NCI-H128 (cell line): ENCODE measurements at regions not wholly inside any gene's neighbourhood (a gene's known extent, or its start where the extent isn't known, plus 50 kb on each side); places are given as distances from the start of the nearest gene placed in this dataset.

Experiments used
- DNase-seq: peaks from one replicate; lab custom pipeline; 2025; ENCODE audit not compliant: unreplicated experiment; lab: John Stamatoyannopoulos, UW

DNA sequence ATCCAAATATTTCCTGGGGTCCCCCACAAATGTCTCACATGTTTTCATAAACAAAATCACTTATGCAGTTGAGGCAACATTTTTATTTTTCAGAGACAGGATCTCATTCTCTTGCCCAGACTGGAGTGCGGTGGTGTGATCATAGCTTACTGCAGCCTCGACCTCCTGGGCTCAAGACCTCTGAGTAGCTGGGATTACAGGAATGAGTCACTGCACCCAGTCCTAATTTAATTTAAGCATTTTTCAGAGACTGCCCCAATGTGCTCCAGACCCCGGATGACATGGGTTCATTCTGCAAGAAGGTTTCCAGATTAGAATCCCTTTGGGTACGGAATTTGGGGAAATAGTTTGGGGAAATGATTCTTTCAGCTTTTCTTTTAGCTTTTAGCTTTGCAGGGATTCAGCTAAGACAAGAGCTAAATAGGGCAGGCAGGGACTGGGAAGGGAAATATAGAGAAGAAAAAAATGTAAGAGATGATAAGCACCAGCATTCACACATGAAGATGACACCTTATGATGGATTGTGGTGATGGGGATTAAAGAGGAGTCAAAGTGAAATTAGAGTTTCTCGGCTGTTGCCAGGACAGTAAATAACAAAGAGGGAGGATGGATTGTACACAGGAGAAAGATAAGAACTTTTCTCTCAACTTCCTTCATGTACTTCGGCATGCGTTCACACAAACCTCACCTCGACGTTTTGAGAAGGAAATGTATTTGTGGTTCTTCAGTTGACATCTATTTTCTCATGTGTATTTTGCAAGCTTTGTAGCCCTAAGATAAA lies 169.4 kb upstream of the TAB2 start:
- no peak for DNase-seq

DNA sequence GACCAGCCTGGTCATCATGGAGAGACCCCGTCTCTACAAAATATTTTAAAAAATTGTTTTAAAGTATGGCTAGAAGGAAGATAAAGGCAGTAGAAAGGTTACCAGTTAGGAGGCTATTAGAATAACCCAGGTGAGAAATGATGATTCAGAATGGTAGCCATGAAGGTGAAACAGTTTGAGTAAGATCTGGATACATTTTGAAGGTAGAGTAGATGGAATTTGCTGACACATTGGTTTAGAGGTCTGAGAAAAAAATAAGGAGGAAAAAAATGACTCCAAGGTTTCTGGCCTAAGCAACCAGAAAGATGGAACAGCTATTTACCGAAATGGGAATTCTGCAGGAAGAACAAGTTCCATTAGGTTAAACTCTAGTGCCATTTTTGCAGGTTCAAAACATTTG lies 167.9 kb upstream of the TAB2 start:
- DNase-seq, result no peak

DNA sequence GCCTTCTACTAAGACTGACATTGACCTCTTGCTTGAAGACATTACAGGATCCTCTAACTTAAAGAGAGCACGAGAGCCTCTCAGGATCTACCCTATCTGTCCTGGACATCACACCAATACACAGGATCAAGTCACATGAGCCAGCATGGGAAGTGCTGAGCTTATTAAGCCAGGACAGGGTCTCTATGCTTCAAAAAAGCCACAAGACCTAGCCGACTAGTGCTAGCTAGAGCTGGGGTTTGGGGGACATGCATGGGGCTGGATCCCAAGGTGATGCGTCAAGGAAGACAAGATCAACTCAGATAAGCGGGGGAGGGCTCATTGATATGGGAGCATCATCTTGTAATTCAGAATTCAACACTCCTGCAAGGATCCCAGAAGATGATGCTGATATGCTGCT lies 167.2 kb upstream of the TAB2 start:
- DNase-seq, result no peak

DNA sequence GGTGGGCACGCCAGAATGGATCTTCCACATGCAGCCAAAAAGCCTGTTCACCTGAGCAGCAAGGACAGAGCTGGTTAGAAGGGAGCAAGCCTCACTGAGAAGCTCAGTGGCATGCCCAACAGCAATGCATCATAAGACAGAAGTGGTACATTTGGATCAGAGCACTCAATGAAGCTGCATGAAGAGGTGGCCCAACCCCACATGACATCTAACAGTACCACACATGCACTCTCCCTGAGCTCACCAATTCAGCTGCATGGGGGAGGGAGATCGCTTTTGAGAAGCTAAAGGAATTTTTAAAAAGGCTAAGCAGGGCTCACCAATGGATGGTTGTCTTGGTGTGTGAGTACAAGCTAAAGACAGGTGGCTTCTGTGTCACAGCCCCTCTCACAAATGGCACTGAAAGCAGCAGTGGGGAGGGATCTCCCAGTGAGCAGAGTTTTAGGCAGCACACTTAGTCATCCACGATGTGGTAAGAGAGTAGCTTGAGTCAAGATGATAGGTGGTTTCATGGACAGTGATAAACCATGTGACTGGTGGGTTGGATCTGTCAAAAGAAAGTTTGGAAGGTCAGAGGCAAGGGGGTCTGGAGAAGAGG lies 166.6 kb upstream of the TAB2 start:
- no peak for DNase-seq

DNA sequence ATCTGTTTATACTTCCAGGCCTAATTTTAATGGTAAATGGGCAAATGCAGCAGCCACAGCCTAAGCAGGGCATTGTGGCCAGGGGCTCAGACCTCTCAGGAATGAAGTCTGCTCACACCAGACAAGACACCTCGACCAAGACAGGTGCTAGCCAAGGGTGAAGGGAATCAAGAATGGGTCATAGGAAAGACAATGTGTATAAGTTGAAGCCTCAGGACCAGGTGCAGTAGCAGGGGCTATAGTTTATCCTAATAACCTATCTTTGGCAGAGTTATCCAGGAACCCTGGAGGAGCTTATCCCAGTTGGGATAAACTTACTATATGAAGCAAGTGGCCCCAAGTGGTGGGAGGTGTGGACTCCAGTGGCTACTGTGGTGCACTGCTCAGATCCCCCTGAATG lies 165.0 kb upstream of the TAB2 start:
- no peak for DNase-seq

DNA sequence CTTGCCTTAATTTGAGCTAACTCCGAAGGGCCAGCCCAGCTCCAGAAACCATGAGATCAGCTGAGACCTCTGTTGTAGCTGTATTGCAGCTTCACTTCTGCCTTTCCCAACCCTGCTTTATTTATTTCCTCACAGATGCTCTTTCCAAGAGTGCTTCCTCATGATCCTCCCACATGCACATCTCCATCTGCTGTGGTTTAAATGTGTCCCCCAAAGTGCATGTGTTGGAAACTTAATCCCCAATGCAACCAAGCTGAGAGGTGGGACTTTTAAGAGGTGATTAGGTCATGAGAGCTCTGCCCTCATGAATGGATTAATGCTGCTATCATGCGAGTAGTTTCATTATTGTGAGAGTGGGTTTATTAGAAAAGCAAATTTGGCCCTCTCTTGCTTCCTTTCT lies 164.4 kb upstream of the TAB2 start:
- no peak for DNase-seq

DNA sequence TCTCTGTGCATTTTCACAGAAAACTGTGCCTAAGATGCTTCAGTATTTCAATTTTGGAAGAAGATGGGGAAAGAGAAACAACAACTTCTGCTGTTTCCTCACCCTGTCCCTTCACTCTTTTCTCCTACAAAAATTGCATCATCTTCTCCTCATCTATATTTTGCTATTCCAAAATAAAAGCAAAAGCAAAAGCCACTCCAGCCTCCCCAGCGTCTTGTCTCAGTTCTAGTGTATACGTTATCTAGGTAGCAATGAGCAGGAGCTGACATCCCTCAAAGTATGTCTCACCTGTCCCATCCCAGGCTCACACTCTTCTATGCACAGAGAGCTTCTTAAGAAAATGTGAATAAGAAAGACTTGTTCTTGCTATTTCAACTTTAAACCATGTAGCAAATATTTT lies 163.8 kb upstream of the TAB2 start:
- DNase-seq, result no peak

DNA sequence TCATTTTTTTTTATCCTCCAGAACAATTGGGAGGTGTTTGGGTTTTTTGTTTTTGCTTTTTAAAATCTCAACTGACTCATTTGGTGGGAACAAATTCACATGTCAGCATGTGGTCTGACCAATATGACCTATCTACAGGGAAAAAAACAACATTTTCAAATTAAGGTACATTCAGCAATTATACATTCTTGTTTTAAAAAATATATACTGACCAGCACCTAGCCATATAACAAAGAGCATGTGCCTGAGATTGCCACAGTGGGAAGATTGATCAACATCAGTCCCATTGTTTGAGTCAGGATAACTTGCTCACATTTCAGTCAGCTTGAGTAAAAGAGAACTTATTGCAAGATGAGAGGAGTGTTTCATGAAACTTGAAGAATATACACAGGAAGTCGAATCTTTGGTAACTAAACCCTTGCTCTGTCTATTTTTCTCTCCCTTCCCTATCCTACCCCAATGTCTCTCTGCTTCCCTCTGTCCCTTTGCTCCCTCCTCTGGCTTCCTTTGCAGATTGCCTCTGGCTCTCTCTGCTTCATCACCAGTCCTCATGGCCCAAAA lies 163.2 kb upstream of the TAB2 start:
- no peak for DNase-seq

DNA sequence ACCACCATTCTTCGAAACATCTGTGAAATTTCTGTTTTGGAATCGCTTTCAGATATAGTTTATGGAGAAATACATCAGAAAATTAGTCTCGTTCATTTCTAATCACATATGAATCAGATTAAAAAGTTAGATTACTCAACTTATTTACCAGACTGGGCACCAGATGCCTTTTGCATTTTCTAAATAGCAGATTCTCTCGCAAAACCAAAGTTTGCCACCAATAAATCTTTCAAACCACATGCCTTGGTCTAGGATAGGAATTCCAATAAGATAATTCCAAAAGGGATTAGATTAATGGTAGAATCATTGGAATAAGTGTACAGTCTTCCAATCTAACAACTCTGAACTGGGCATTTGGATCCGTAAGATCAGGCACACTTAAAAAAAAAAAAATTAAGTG lies 160.4 kb upstream of the TAB2 start:
- DNase-seq, result no peak

DNA sequence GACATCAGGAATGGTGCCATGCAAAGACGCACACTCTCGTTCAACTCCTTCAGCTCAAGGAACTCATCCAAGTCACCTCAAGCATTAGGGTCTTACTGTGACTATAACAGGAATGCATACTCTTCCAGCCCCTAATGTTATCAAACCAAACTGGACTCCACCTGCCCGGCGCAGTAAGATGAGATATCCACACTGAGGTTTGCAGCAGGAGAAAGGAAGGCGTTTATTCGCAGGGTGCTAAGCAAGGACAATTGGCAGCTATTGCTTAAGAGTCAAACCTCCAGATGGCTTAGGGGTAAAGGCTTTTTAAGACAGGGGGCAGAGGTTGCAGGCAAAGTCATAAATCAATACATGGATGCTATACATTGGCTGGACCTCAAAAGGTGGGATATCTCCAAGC lies 159.4 kb upstream of the TAB2 start:
- no peak for DNase-seq

DNA sequence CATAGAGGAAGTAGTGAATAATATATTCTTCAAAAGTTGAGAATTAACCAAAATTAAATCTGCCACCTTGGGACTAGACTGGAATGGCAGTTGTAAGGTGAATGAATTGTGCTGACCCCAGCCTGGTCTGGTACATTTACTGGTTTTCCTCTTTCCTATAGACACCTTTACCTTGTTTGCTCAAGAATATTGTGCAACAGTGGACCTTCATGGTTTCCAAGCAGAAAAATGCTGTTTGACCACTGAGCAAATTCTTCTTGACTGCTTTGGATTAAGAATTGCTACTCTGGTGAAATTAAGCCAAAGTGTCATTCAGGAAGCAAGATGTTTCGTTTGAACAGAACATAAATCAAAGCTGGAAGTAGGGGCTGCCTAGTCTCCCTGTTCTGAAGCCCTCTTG lies 156.6 kb upstream of the TAB2 start:
- no peak for DNase-seq

DNA sequence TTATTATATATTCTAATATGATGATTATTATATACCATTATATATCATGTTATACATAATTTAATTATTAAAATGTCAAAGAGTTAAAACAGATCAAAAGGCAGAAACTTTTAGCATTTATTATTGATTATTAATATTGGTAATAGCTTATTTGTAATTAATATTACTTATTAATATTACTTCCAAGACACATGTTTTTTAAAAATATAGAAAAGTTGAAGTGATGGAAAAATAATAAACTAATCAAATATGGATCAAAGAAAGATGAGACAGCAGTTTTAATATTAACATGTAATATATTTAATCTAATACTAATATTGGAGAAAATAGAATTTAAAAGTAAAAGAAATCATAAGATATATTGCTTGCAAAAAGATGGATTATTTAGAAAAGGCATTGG lies 154.6 kb upstream of the TAB2 start:
- DNase-seq, result no peak

DNA sequence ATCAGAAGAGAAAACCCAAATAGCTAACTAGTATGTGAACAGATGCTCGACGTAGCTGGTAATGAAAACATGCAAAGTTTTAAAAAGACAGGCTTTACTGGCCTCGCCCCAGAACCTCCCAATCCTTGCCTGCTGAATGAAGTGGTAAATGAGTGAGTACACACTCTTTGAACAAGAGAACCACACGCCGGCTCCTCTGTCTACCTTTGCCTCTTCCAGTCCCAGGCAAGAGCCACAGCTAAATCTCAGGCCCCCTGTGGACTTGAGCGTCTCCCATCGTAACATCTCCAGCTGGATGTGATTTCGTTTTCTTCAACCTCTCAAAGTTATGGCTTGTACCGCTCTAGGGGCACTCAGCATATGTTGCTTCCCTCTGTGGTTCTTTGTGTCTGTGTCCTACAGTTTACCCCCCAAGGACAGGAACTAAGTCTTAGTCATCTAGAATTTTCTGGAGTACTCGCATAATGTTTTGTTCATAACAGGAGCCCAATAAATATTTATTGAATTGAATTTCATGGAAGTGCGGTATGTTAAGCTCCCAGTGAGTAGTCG lies 153.2 kb upstream of the TAB2 start:
- DNase-seq, result no peak

DNA sequence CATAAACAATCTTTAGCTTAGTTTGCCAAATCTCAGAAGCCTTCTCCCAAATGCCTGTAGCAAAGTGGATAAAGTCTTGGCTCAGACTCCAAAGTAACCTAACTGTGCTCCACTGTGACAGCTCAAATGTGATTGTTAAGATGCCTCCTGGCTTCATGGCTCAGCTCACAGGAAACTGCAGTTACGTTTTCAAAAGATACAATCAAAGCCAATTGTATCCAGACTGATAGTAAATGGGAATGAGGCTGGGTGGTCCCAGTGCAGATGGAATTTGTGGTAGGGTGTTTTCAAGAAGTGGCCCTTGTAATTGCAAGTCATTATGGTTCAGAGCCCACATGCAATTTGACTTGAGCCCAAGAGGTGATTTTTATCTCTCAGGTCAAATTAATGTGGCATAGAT lies 151.2 kb upstream of the TAB2 start:
- DNase-seq, result no peak

DNA sequence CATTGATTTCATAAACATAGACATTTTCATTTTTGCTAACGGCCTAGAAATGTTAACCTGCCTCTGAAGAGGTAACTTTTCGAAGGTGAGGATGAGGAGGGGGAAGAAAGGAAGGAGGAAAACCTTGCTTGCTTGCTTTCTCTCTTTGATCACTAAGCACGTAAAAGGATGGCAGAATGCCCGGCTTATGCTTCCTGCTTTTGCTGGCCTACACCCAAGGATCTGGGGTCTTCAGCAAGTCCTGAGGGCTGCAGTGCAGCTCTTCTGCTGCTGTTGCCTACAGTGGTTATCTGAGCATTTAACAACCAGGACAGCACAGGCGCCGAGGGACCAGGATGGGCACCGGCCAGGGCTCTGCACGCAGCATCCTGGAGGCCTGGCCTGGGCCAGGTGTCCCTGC lies 150.8 kb upstream of the TAB2 start:
- no peak for DNase-seq

DNA sequence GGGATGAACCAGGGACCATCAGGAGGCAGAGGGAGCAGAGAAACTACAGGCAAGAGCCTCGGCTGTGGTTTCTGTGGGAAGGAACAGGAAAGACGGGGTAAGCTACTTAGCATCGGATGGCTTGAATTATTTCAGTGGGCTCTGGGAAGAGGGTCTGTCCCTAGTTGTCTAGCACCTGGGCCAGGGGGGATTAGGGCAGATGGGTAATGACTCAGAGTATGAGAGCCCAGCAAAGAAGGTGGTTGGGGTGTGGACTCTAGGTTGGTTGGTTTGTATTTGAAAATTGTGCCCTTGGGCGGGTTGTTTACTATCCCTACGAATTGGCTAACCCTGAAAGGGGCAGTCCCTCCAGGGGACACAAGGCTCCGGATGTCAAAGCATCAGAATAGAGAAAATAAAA lies 148.5 kb upstream of the TAB2 start:
- no peak for DNase-seq

DNA sequence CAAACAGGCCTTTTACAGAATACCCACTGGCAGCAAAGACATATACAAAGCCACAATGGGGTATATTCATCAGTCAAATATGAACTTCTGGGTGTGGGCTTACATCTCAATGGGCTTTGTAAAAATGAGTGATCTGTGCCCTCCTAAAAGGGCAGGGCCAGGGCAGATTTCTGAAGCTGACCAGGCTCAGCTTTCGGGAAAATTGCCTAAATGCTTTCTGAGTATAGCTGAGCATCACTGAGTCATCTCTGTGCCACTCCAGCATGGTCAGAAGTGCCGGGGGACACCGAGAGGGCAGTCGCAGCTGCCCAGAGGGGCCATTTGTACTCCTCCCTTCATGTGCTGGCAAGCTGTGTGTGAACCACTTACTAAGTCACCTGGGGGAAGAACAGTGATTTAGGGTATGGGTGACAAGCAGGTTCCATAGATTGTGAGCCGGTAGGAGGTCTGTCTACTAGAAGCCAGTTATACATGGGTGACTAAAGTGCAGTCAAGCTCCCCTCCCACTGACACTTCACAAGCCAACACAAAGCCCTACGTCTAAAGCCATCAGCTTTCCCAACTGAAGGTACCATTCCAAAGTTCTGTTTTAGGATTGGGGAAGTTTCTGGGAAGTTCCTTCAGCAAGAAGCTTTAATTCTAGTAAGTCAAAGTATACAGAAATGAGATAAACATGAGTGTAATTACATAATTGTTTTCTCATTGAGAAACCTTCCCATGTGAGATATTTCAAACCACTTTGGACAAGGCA lies 147.6 kb upstream of the TAB2 start:
- no peak for DNase-seq

DNA sequence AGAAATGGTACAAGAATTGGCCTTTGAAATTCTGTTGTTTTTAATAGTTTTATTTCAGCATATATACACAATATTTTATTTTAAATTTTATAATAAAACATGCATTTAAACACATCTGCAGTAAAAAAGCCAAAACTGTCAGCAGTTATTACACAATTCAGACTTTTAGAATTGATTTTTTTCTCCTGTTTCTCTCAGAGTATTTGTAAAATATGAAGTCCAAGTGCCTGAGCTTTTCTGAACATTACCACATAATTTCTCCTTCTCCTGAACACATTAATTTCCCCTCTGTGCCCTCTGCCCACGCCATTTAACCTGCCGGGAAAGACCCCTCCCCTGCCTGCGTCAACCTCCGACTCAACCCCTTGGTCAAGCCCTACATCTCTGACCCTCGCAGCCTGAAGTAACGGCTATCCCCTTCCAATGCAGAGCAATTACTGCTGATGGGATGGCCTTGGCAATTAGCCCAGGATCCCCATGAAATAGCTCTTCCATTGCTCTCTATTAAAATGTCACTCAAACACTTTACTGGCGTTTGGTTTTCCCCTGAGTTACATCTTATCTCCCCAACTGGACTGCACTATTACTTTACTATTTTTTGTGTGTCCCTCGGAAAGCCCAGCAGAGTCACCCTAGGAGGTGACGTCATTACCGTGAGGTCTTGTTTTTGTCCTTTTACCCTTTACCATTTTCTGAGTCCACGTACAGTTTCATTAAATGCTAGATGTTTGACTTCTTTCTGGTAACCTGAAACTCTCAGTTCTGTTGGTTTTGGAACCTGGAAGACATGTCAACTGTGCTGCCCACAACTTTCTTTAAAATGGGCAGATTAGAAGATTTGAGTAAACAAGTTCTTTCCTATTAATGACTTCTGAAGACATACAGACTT lies 146.7 kb upstream of the TAB2 start:
- peak; percentile 9 for DNase-seq

DNA sequence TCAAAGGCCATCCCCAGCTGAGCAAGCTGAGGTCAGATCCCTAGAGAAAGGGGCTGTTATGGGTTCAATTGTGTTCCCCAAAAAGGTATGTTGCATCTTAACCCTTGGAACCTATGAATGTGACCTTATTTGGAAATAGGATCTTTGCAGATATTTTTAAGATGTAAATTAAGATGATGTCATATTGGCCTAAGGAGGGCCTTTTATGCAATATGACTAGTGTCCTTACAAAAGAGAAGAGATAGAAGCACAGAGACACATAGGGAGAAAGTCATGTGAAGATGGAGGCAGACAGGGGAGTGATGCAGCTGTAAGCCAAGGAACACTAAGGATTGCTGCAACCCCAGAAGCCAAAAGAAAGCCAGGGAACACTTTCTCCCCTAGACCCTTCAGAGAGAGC lies 144.3 kb upstream of the TAB2 start:
- no peak for DNase-seq

DNA sequence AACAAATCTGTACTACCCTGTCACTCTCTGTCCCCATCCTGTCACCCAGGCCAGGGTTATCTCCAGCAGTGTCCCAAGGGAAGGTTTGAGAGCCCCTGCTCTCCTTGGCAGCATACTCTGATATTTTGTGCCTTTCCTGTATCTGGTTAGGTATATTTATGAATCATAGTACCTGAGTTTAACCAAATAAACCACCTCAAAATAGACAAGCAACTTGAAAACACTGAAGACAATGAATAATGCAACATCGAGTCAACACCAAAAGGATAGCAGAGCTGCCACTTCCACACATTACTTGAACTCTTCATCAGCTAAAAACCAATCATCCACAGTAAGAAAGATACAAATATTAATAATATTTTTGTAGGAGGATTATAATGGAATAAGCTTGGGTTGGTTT lies 142.6 kb upstream of the TAB2 start:
- DNase-seq, result no peak
